Left lung (tissue), 4 donors: ENCODE measurements at regions not wholly inside any gene's neighbourhood (a gene's known extent, or its start where the extent isn't known, plus 50 kb on each side); places are given as distances from the start of the nearest gene placed in this dataset.
A peak's percentile ranks its signal among the peaks of the same experiment; 100 is the strongest.

Experiments used
- ATAC-seq: fragments of 200-7000 bp; cut with Tn5 transposase; one replicate; pipeline ENCODE4 v1.9.1; 2020; ENCODE audit warnings: moderate library complexity
- DNase-seq, 4 donors: peaks; one replicate each; pipeline ENCODE4 v3.0.0-alpha.2; 2013 to 2020
- H3K27ac ChIP-seq, 2 donors: fragments of 200-600 bp; sonication (generic) in 1 of 2; one replicate each; pipeline versions ENCODE4 v1.5.0 to v1.8.0; 2020 to 2021
- H3K27me3 ChIP-seq, 2 donors: fragments of 200-600 bp; sonication (generic) in 1 of 2; one replicate each; pipeline versions ENCODE4 v1.5.0 to v1.8.0; 2020 to 2021
- H3K36me3 ChIP-seq, 2 donors: fragments of 200-600 bp; sonication (generic) in 1 of 2; one replicate each; pipeline versions ENCODE4 v1.5.0 to v1.8.0; 2020 to 2021
- H3K4me1 ChIP-seq, 2 donors: fragments of 200-600 bp; one replicate each; pipeline ENCODE4 v1.8.0; 2021
- H3K4me3 ChIP-seq, 2 donors: fragments of 200-600 bp; sonication (generic) in 1 of 2; one replicate each; pipeline versions ENCODE4 v1.5.0 to v1.8.0; 2020 to 2021; ENCODE audit warnings: mild to moderate bottlenecking in 1 of 2
- H3K9me3 ChIP-seq, 2 donors: fragments of 200-600 bp; sonication (generic) in 1 of 2; one replicate each; pipeline versions ENCODE4 v1.5.0 to v1.8.0; 2020 to 2021
- intact Hi-C, 2 donors: fragments of 100-400 bp; cut with DNase I; formaldehyde crosslinking; loops; one replicate each; pipeline versions ENCODE4 v1.11.2 to v1.14.2; 2022
- TF ChIP-seq, protein P1 (sequence below), 2 donors: fragments of 200-600 bp; sonication (generic) in 1 of 2; IDR thresholded peaks; one replicate each; pipeline versions ENCODE4 v1.5.0 to v1.8.0; 2021; ENCODE audit warnings: antibody characterized with exemption in 2 of 2
- donor health status: DM: no; HTN: yes; CAD: no.
- donor health status: DM: no; HTN: no; CAD: no.

DNA sequence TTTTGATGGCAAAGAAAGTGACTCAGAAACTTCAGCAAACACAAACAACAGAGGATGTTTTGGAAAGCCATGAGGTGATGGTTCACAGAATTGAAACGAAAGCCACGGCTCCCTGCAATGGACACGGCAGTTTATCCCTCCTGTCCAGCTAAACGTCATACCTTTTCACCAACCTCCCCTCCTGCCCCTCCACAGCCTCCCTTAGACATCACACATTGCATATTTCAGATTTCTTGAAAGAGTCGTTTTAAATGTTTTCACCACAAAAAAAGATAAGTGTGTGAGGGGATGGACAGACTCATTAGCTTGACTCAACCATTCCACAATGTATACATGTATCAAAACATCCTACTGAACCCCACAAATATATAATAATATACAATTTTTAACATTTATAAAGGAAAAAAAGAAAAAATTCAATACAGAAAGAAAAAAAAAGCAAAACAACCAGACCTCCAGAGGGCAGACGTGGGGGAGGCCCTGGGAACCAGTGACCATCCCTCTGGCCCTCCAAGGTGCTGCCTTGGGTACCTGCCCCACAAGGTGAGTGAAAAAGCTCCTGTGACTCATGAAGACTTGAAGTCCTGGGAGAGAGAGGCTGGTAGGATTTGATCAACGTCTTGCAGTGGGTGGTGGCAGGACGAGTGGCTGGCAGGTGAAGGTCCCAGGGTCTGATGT lies 117.2 kb upstream of the THBS2 start:
- no peaks in the 10 kb centered on the region for H3K36me3 ChIP-seq
- H3K27ac ChIP-seq = no peak overlapping the region
- H3K4me3 ChIP-seq = no peak overlapping the region
- H3K27me3 ChIP-seq = no peaks in the 10 kb centered on the region
- ATAC-seq (no peak), DNase-seq (no peak)
- TF ChIP-seq, protein P1, sequence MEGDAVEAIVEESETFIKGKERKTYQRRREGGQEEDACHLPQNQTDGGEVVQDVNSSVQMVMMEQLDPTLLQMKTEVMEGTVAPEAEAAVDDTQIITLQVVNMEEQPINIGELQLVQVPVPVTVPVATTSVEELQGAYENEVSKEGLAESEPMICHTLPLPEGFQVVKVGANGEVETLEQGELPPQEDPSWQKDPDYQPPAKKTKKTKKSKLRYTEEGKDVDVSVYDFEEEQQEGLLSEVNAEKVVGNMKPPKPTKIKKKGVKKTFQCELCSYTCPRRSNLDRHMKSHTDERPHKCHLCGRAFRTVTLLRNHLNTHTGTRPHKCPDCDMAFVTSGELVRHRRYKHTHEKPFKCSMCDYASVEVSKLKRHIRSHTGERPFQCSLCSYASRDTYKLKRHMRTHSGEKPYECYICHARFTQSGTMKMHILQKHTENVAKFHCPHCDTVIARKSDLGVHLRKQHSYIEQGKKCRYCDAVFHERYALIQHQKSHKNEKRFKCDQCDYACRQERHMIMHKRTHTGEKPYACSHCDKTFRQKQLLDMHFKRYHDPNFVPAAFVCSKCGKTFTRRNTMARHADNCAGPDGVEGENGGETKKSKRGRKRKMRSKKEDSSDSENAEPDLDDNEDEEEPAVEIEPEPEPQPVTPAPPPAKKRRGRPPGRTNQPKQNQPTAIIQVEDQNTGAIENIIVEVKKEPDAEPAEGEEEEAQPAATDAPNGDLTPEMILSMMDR (IDR thresholded peaks at IDR 0.05) = no peak
- peaks cover 0 to 12% of the 10 kb centered on the region in 2 donors for H3K9me3 ChIP-seq
- intact Hi-C loops = no loop called here
- no peaks in the 10 kb centered on the region for H3K4me1 ChIP-seq

DNA sequence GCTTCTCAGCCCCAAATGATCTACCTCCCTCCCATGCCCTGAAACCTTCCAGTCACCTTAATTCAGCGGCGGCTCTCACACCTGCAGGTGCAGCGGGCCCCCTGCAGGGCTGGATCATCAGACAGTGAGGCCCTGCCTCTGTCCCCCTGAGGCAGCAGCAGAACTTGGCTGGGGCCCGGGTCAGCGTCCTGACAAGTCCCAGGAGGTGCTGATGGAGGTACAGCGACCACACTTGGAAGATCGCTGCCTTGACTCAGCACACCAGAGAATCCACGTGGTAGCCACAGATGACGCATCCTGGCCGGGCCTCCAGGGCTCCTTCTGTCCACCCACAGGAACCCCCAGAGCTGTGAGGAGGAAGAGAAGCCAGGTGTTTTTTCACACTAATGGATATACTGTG lies 116.4 kb upstream of the THBS2 start:
- Histone ChIP-seq H3K27me3 (no peaks in the 10 kb centered on the region), H3K27ac (no peak overlapping the region), H3K36me3 (no peaks in the 10 kb centered on the region), H3K4me1 (no peaks in the 10 kb centered on the region), H3K4me3 (no peak overlapping the region), H3K9me3 (peaks cover 0 to 7% of the 10 kb centered on the region in 2 donors)
- TF ChIP-seq, protein P1 (IDR thresholded peaks at IDR 0.05) = no peak
- intact Hi-C loops = no loop called here
- no peak for ATAC-seq
- DNase-seq = peak in 1 of 4 donors; percentile 73

DNA sequence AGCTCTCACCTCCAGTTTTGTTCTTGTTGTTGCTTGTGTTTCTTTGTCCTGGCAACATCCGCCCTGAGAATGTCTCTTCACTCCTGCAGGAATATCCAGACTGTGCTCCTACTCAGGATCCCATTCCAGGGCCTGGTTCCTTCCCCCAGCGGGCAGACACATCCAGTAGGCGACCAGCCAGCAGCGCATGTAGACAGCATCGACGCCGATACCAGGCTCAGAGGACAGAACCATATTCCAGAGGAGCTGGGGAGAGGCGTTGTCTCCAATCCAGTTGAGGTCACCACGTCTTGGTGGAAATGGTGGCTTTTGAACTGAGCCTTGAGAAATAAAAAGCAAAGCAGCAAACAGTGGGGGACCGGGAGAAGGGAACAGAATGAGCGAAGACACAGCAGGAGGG lies 114.6 kb upstream of the THBS2 start:
- intact Hi-C loops = no loop called here
- Histone ChIP-seq H3K4me3 (no peak overlapping the region), H3K36me3 (no peaks in the 10 kb centered on the region), H3K4me1 (no peaks in the 10 kb centered on the region), H3K27me3 (no peaks in the 10 kb centered on the region), H3K27ac (no peak overlapping the region), H3K9me3 (peaks cover 0 to 6% of the 10 kb centered on the region in 2 donors)
- DNase-seq (no peak), ATAC-seq (no peak)
- TF ChIP-seq, protein P1 (IDR thresholded peaks at IDR 0.05) = no peak

DNA sequence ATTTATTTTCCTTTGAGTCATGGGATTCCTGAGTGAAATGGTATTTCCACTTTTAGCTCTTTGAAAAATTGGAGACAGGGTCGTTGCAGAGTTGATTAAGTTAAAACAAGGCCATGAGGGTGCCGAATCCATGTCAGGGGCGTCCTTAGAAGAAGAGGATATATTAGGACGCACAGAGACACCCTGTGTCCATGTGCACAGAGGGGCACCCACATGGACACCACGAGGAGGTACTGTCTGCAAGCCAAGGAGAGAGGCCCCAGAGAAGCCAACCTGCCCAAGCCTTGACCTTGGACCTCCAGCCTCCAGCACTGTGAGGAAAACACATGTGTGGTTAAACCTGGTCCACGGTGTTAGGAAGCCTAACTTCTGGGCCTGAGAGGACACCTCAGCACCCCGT lies 113.9 kb upstream of the THBS2 start:
- intact Hi-C loops = no loop called here
- no peaks in the 10 kb centered on the region for H3K4me1 ChIP-seq
- no peaks in the 10 kb centered on the region for H3K27me3 ChIP-seq
- DNase-seq (no peak), ATAC-seq (no peak)
- no peak overlapping the region for H3K27ac ChIP-seq
- no peaks in the 10 kb centered on the region for H3K36me3 ChIP-seq
- peaks cover 0 to 6% of the 10 kb centered on the region in 2 donors for H3K9me3 ChIP-seq
- TF ChIP-seq, protein P1 (IDR thresholded peaks at IDR 0.05) = no peak
- no peak overlapping the region for H3K4me3 ChIP-seq

DNA sequence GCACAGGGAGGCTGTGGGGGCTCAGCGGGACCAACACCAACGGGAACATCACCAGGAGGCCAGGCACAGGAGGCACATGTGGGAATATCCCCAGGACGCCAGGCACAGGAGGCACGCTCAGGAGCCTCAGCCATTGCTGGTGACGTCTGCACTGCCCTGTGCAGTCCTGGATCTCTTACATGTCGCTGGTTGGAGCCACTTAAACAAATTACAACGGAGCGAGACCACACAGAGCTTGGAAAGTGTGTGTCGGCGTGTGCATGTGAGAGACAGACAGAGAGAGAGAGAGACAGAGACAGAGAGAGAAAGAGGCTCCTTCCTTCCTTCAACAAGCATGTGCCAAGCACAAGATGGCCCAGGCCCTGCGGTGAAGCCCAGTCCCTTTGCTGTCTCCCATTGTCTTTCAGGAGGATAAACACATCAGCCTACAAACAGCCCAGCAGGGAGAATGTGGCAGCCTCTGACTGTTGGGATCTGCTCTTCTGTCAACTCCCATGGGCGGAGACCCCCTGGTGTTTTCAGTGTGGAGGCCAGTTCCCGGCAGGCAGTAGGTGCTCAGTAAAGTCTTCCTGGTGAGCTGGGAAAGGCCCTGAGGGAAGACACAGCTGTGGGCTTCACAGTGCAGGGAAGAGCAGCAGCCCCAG lies 112.7 kb upstream of the THBS2 start:
- intact Hi-C loops = no loop called here
- Histone ChIP-seq H3K9me3 (peaks cover 0 to 6% of the 10 kb centered on the region in 2 donors), H3K4me3 (no peak overlapping the region), H3K27ac (no peak overlapping the region), H3K4me1 (no peaks in the 10 kb centered on the region), H3K36me3 (no peaks in the 10 kb centered on the region), H3K27me3 (no peaks in the 10 kb centered on the region)
- DNase-seq (peak in 1 of 4 donors; percentile 41), ATAC-seq (no peak)
- TF ChIP-seq, protein P1 (IDR thresholded peaks at IDR 0.05) = no peak
